GM18505 (cell line): ENCODE measurements at regions not wholly inside any gene's neighbourhood (a gene's known extent, or its start where the extent isn't known, plus 50 kb on each side); places are given as distances from the start of the nearest gene placed in this dataset.

Source experiments
- ATAC-seq: cut with Tn5 transposase; IDR thresholded peaks from one replicate; pipeline ENCODE4 v1.9.1; 2021; ENCODE audit not compliant: unreplicated experiment
- POLR2A ChIP-seq: IDR thresholded peaks from 4 replicates; pipeline ENCODE4 v1.6.1; 2011; ENCODE audit warnings: borderline replicate concordance; ENCODE audit not compliant: insufficient read depth, insufficient read length; ENCODE audit errors: extremely low read depth

- ATAC-seq, result no peak
- no peak for TF ChIP-seq POLR2A
These were observed 363.3 kb upstream of the TFPI start for GRCh38 chr2:187917535-187917934.

- no peak for TF ChIP-seq POLR2A
- no peak for ATAC-seq
These were observed 365.0 kb upstream of the TFPI start for GRCh38 chr2:187918996-187919821.

GRCh38 chr2:187920511-187920910 is 366.3 kb upstream of the TFPI start:
- no peak for ATAC-seq
- TF ChIP-seq POLR2A, result no peak

GRCh38 chr2:187922846-187923245 is 368.6 kb upstream of the TFPI start:
- no peak for TF ChIP-seq POLR2A

GRCh38 chr2:187924293-187924692 is 367.4 kb upstream of the GULP1 start:
- no peak for TF ChIP-seq POLR2A
- no peak for ATAC-seq

More at GRCh38 chr2:187922846-187923245, 368.6 kb upstream of the TFPI start:
- ATAC-seq, result no peak

- ATAC-seq, result no peak
- no peak for TF ChIP-seq POLR2A
These were observed 357.4 kb upstream of the GULP1 start for GRCh38 chr2:187934236-187934635.

GRCh38 chr2:187934692-187935091 is 357.0 kb upstream of the GULP1 start:
- TF ChIP-seq POLR2A, result no peak
- no peak for ATAC-seq

GRCh38 chr2:187935126-187935525 is 356.5 kb upstream of the GULP1 start:
- ATAC-seq, result no peak
- no peak for TF ChIP-seq POLR2A

GRCh38 chr2:187936228-187936627 is 355.4 kb upstream of the GULP1 start:
- ATAC-seq, result no peak
- no peak for TF ChIP-seq POLR2A

GRCh38 chr2:187939180-187939579 is 352.5 kb upstream of the GULP1 start:
- no peak for ATAC-seq
- TF ChIP-seq POLR2A, result no peak

GRCh38 chr2:187942876-187943275 is 348.8 kb upstream of the GULP1 start:
- no peak for ATAC-seq
- TF ChIP-seq POLR2A, result no peak

- TF ChIP-seq POLR2A, result no peak
- no peak for ATAC-seq
These were observed 347.8 kb upstream of the GULP1 start for GRCh38 chr2:187943772-187944369.

- TF ChIP-seq POLR2A, result no peak
These were observed 341.8 kb upstream of the GULP1 start for GRCh38 chr2:187949859-187950258.

More at GRCh38 chr2:187949859-187950258, 341.8 kb upstream of the GULP1 start:
- no peak for ATAC-seq
